Suppressor macrophage treated with lipopolysaccharide for 4 hours (primary cell): ENCODE measurements at regions not wholly inside any gene's neighbourhood (a gene's known extent, or its start where the extent isn't known, plus 50 kb on each side); places are given as distances from the start of the nearest gene placed in this dataset.
"Not testable (repeated sequence)": the region's sequence is repeated elsewhere in the genome, so short reads cannot be mapped to it uniquely, and the experiment has no call there.

Source experiments
- DNase-seq: peaks from one replicate; pipeline ENCODE4 v3.0.0-alpha.2; 2020

- DNase-seq, result not testable (repeated sequence)
These were observed 249.0 kb downstream of the SLCO4C1 start for GRCh38 chr5:102047073-102047472.

- DNase-seq, result no peak
These were observed 255.8 kb downstream of the SLCO4C1 start for GRCh38 chr5:102040326-102040725.

- no peak for DNase-seq
These were observed 259.2 kb downstream of the SLCO4C1 start for GRCh38 chr5:102036927-102037326.

DNA sequence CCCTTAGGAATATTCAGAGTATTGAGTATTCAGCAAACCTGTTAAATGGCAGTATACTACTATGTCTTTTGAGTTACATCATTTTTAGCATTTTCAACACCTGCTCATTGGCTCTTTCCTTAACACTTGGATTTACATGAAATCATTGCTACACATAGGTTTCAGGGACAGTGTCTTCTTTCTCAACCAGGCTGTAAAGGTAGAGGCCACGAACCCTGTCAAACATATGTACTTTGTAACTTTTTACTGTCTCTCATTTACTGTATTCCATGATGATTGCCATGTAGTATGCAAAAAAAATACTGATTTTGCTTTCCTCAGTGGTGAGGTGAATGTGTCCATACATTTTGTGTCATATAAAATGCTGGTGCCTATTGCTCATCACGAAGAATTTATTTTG is 264.4 kb downstream of the SLCO4C1 start:
- DNase-seq, result no peak

DNA sequence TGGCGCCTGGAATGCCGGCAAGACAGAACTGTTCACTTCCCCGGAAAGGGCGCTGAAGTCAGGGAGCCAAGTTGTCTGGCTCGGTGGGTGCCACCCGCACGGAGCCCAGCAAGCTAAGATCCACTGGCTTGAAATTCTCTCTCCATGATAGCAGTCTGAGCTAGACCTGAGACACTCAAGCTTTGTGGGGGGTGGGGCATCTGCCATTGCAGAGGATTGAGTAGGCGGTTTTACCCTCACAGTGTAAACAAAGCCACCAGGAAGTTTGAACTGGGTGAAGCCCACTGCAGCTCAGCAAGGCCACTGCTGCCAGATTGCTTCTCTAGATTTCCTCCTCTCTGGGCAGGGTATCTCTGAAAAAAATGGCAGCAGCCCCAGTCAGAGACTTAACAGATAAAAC is 277.4 kb downstream of the SLCO4C1 start:
- DNase-seq, result no peak

GRCh38 chr5:102018279-102018678 is 277.8 kb downstream of the SLCO4C1 start:
- DNase-seq, result no peak

DNA sequence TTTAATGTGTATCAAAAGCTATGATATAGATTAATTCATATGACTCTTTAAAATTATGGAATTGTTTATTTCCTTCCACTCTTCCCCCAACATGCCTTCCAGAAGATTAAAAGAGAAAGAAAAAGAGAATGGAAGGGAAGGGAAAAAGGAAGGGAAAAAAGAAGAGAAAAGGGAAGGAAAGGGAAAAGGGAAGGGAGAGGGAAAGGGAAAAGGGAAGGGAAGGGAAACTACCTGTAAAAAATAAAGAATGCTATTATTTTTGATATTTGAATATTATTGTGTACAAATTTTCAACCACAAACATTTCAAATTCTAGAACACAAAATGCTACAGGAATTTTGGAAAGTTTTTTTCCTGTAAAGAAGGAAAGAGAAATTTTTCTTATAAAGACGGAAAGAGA is 281.7 kb downstream of the SLCO4C1 start:
- no peak for DNase-seq

- no peak for DNase-seq
These were observed 285.4 kb downstream of the SLCO4C1 start for GRCh38 chr5:102010644-102011043.

DNA sequence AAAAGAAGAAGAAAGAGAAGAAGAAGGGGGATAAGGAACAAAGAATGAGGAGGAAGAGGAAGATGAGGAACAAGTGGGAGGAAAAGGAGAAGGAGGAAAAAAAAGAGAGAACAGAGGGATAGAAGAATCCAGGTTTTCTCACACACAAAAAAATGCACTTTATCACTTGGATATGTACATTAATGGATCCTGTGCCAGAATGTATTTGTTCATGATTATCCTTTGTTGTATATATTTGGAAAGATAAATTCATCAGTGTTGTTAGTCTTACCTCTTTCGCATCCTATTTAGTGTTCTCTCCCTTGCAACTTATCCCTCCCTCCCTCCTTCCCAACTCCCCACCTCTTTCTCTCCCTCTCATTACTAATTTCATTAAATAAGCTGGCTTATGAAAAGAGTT is 298.8 kb downstream of the SLCO4C1 start:
- DNase-seq, result no peak

DNA sequence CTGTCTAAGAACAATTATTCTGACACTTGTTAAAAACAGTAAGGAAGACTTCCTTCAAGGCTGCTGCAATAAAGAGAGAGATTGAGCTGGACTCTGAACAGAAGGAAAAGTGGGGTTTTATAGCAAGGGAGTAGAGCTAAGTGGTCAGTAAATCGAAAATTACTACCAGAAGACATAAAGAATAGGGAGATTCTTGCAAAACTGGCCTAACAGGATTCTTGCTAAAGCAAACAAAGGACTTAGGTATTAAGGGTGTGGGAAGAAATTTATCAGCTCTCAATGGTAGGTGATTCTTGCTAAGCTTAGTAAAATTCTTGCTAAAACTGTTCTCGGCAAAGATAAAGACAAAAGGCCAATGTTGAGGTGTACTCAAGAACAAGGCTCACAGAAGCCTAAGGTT is 300.5 kb downstream of the SLCO4C1 start:
- DNase-seq, result no peak

DNA sequence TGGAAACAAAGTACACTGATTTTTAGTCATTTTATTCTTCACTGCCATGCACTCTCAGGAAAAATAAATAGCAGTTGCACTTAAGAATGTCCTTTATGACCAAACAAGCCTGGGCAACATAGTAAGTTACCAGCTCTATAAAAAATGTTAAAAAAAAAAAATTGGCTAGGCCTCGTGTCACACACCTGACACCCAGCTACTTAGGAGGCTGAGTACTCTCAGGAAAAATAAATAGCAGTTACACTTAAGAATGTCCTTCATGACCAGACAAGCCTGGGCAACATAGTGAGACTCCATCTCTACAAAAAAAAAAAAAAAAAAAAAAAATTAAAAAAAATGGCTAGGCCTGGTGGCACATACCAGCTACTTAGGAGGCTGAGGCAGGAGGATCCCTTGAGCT is 304.6 kb downstream of the SLCO4C1 start:
- DNase-seq, result no peak

GRCh38 chr5:101989659-101990058 is 306.4 kb downstream of the SLCO4C1 start:
- DNase-seq, result no peak

DNA sequence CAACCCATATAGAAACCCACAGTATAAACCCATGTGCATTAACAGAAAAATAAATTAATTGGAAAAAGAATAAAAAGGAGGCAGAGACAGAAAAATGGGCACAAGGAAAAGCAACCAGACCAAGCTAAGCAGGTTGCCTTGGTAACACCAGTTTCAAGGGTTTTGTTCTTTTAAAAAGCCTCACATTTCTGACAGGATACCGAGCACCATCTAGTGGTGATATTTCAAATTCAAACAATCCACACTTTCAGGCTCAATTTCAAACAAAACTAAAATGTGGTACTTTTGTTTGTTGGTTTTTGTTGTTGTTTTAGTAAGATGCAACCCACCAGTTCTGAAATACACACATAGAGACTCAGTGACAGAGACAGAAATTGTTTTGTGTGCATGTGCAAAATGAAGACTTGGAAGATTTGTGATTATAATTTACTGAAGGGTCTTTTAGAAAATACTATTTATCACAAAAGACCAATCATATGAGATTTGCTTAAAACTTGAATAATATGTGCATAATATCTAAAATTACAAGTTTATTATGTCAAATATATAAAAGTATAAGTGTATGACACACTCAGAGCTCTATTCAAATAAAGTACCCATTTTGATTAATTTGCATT is 318.2 kb downstream of the SLCO4C1 start:
- DNase-seq, result peak; percentile 48

- no peak for DNase-seq
These were observed 319.2 kb downstream of the SLCO4C1 start for GRCh38 chr5:101976933-101977332.

GRCh38 chr5:101969742-101970141 is 326.3 kb downstream of the SLCO4C1 start:
- no peak for DNase-seq

GRCh38 chr5:101966476-101966875 is 329.6 kb downstream of the SLCO4C1 start:
- DNase-seq, result no peak

GRCh38 chr5:101955891-101956290 is 340.2 kb downstream of the SLCO4C1 start:
- DNase-seq, result no peak

DNA sequence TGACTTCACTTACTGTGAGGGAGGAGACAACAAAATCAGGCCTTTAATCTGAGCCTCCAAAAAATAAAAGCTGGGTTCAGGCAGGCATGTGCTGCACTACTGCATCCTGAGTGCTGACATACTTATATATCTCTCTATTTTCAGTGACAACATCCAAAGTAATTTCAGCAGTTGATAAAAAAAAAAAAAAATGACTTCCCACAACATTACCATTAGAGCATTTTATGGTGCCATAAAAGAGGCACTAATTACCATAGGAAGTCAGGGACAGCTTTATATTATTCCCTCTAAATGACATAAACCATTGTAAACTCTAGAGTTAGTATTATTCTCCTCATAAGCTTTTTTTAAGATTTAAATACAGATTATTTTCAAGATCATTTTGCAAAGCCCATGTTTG is 346.1 kb downstream of the SLCO4C1 start:
- no peak for DNase-seq

DNA sequence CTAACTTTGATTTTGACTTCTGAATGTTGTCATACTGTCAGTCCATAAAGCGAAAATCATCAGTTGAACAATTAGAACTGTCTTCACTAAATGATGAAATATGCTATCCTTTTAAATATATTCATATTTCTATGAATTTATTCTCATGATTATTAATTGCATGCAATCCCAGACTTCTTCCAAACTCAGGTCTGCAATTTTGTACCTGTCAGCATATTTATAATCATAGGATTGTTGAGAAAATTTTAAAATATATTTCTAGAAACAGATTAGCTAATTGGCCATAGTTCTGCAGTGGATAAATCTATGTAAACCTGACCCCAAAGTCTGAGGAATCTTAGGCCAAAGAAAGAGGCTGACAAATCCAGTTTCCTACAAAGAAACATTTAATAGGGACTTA is 347.5 kb downstream of the SLCO4C1 start:
- DNase-seq, result no peak

DNA sequence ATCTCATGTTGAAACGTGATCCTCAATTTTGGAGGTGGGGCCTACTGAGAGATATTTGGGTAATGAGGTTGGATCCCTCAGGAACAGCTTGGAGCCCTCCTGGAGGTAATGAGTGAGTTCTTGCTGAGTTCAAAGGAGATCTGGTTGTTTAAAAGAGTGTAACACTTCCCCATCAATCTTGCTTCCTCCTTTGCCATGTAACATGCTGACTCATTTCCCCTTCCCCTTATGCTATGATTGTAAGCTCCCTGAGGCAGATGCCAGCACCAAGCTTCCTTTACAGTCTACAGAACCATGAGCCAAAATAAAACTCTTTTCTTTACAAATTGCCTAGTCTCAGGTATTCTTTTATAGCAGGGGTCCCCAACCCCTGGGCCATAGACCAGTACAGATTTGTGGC is 352.3 kb downstream of the SLCO4C1 start:
- peak; percentile 25 for DNase-seq

GRCh38 chr5:101942321-101942882 is 353.7 kb downstream of the SLCO4C1 start:
- peak; percentile 44 for DNase-seq

DNA sequence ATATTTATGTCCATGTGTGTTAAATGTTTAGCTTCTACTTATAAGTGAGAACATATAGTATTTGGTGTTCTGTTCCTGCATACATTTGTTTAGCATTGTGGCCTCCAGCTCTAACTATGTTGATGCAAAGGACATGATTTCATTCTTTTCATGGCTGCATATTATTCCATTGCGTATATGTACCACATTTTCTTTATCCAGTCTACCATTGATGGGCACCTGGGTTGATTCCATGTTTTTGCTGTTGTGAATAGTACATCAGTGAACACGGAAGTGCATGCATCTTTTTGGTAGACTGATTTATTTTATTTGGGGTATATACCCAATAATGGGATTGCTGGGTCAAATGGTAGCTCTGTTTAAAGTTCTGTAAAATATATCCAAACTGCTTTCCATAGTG is 359.0 kb downstream of the SLCO4C1 start:
- DNase-seq, result no peak

- no peak for DNase-seq
These were observed 361.0 kb downstream of the SLCO4C1 start for GRCh38 chr5:101935086-101935485.

GRCh38 chr5:101932599-101932998 is 363.5 kb downstream of the SLCO4C1 start:
- DNase-seq, result no peak

DNA sequence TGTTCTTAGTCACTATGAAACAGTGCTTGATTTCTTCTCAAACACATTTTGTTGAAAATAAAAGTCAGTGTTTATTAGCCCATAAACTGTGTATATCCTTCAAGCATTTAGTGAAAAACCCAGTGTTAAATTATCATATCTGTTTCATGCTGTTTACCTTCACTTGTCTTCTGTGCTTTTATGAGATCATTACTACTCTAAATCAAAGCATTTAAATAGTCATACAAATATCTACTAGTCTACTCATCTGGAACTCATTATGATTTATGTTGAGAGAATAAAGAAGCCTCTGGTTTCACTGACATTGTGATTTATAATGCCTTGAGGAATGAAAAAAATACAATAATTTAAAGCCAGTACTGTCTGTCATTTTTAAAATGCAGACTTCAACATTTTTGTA is 366.5 kb downstream of the SLCO4C1 start:
- no peak for DNase-seq
